H1 (cell line): ENCODE measurements at regions not wholly inside any gene's neighbourhood (a gene's known extent, or its start where the extent isn't known, plus 50 kb on each side); places are given as distances from the start of the nearest gene placed in this dataset.

Experiments used
- CTCF ChIA-PET: fragments of 300-600 bp; sonication (Branson Sonifier 250); formaldehyde crosslinking; loops from one replicate; lab custom pipeline; 2021; ENCODE audit not compliant: partially characterized antibody; lab: Charles Lee
- POLR2A ChIA-PET: fragments of 300-600 bp; sonication (Branson Sonifier 250); formaldehyde crosslinking; loops from one replicate; lab custom pipeline; 2021; ENCODE audit warnings: inconsistent platforms; ENCODE audit not compliant: partially characterized antibody; lab: Charles Lee
- DNase-seq, 2 experiments: peaks; one replicate each; pipeline versions ENCODE4 v3.0.0 to v3.0.0-alpha.2; 2010 to 2022; ENCODE audit warnings: low spot score in 2 of 2, low read depth in 1 of 2, mixed read lengths in 1 of 2
- FAIRE-seq: peaks from 2 replicates; lab custom pipeline; 2011; peaks lifted over from hg19 to GRCh38; lab: Jason Lieb, UNC
- H2AFZ ChIP-seq: 2 replicates; pipeline ENCODE4 v1.8.1; 2012; ENCODE audit warnings: low read length, inconsistent platforms
- H2AK5ac ChIP-seq: 2 replicates; pipeline ENCODE4 v1.6.1; 2013; ENCODE audit warnings: low read depth, low read length
- H2BK120ac ChIP-seq: replicated peaks from 2 replicates; pipeline ENCODE3; 2013; ENCODE audit warnings: low read depth, low read length, inconsistent platforms
- H2BK12ac ChIP-seq: 2 replicates; pipeline ENCODE4 v1.6.1; 2013; ENCODE audit warnings: low read depth, low read length
- H2BK15ac ChIP-seq: 2 replicates; pipeline ENCODE4 v1.6.1; 2013; ENCODE audit warnings: low read length
- H2BK20ac ChIP-seq: 2 replicates; pipeline ENCODE4 v1.6.1; 2013; ENCODE audit warnings: low read length
- H2BK5ac ChIP-seq: 2 replicates; pipeline ENCODE4 v1.6.1; 2013; ENCODE audit warnings: low read depth, low read length
- H3K14ac ChIP-seq: 2 replicates; pipeline ENCODE4 v1.6.1; 2013; ENCODE audit warnings: inconsistent platforms; ENCODE audit not compliant: insufficient read length
- H3K18ac ChIP-seq: 2 replicates; pipeline ENCODE4 v1.6.1; 2013; ENCODE audit warnings: low read length; ENCODE audit errors: extremely low read depth
- H3K23ac ChIP-seq: 2 replicates; pipeline ENCODE4 v1.6.1; 2013; ENCODE audit warnings: inconsistent platforms; ENCODE audit not compliant: insufficient read length
- H3K23me2 ChIP-seq: 2 replicates; pipeline ENCODE4 v1.6.1; 2013; ENCODE audit warnings: low read depth, low read length
- H3K27ac ChIP-seq: 2 replicates; pipeline ENCODE4 v1.6.1; 2011; ENCODE audit warnings: low read depth, low read length, inconsistent platforms
- H3K27me3 ChIP-seq, 4 experiments: replicated peaks in 1 of 4; 1 replicate in 1 of 4; 2 replicates in 3 of 4; pipeline versions ENCODE4 v1.6.1 to v1.8.1; 2011 to 2013; ENCODE audit warnings: low read length in 3 of 4, mild to moderate bottlenecking in 3 of 4, inconsistent platforms in 2 of 4, mixed read lengths in 2 of 4, moderate library complexity in 1 of 4; ENCODE audit not compliant: control insufficient read depth in 3 of 4, insufficient read depth in 3 of 4; ENCODE audit errors: extremely low read depth in 1 of 4
- H3K36me3 ChIP-seq, 4 experiments: 2 replicates each; pipeline versions ENCODE4 v1.6.1 to v1.8.1; 2011 to 2013; ENCODE audit warnings: mild to moderate bottlenecking in 4 of 4, low read length in 3 of 4, moderate library complexity in 2 of 4, control low read depth in 1 of 4, inconsistent platforms in 1 of 4; ENCODE audit not compliant: insufficient read depth in 4 of 4, control insufficient read depth in 2 of 4
- H3K4ac ChIP-seq: replicated peaks from 2 replicates; pipeline ENCODE3; 2013; ENCODE audit warnings: low read length, low read depth, mixed read lengths, inconsistent platforms; ENCODE audit not compliant: insufficient read length
- H3K4me1 ChIP-seq, 4 experiments: replicated peaks in 1 of 4; 1 replicate in 1 of 4; 2 replicates in 3 of 4; pipeline versions ENCODE4 v1.6.1 to v1.8.1; 2011 to 2013; ENCODE audit warnings: low read length in 3 of 4, inconsistent platforms in 2 of 4, mixed read lengths in 1 of 4; ENCODE audit not compliant: insufficient read depth in 4 of 4, control insufficient read depth in 3 of 4
- H3K4me2 ChIP-seq, 2 experiments: 2 replicates each; pipeline versions ENCODE4 v1.6.1 to v1.8.1; 2011 to 2013; ENCODE audit warnings: low read depth in 2 of 2, low read length in 2 of 2, control low read depth in 1 of 2, inconsistent platforms in 1 of 2, mild to moderate bottlenecking in 1 of 2; ENCODE audit not compliant: insufficient read depth in 1 of 2
- H3K4me3 ChIP-seq, 4 experiments: fragments of 200-600, 300-600 bp in 1 of 4; sonication (generic), shearing (Covaris generic), sonication (Bioruptor Twin) in 1 of 4; 2 replicates each; pipeline versions ENCODE4 v1.5.1 to v1.8.1; 2011 to 2016; ENCODE audit warnings: low read length in 4 of 4, low read depth in 3 of 4, control low read depth in 2 of 4, inconsistent platforms in 2 of 4, mild to moderate bottlenecking in 2 of 4, mixed read lengths in 1 of 4, moderate library complexity in 1 of 4; ENCODE audit not compliant: insufficient read depth in 2 of 4; ENCODE audit errors: extremely low read depth in 1 of 4
- H3K56ac ChIP-seq: replicated peaks from 2 replicates; pipeline ENCODE3; 2013; ENCODE audit warnings: low read depth, mild to moderate bottlenecking, mixed read lengths, low read length, inconsistent platforms; ENCODE audit not compliant: insufficient read length
- H3K79me1 ChIP-seq: 2 replicates; pipeline ENCODE4 v1.6.1; 2013; ENCODE audit warnings: low read depth, low read length, control low read depth
- H3K79me2 ChIP-seq, 2 experiments: 2 replicates each; pipeline versions ENCODE4 v1.6.1 to v1.8.1; 2012 to 2013; ENCODE audit warnings: low read length in 2 of 2, mild to moderate bottlenecking in 2 of 2, inconsistent platforms in 1 of 2; ENCODE audit not compliant: insufficient read depth in 2 of 2, control insufficient read depth in 1 of 2
- H3K9ac ChIP-seq, 4 experiments: replicated peaks in 1 of 4; 1 replicate in 1 of 4; 2 replicates in 3 of 4; pipeline versions ENCODE4 v1.6.1 to v1.8.1; 2011 to 2013; ENCODE audit warnings: low read depth in 3 of 4, low read length in 3 of 4, control low read depth in 2 of 4, mild to moderate bottlenecking in 2 of 4, moderate library complexity in 2 of 4, inconsistent platforms in 1 of 4; ENCODE audit errors: extremely low read depth in 1 of 4
- H3K9me3 ChIP-seq, 2 experiments: 2 replicates each; pipeline versions ENCODE4 v1.6.1 to v1.8.1; 2012 to 2013; ENCODE audit warnings: mild to moderate bottlenecking in 2 of 2, moderate library complexity in 2 of 2, control low read depth in 1 of 2, inconsistent platforms in 1 of 2, low read depth in 1 of 2, low read length in 1 of 2, mixed read lengths in 1 of 2; ENCODE audit not compliant: insufficient read depth in 2 of 2
- H4K20me1 ChIP-seq, 2 experiments: replicated peaks in 1 of 2; 2 replicates each; pipeline versions ENCODE3 to v1.8.1; 2011 to 2013; ENCODE audit warnings: inconsistent platforms in 2 of 2, low read length in 2 of 2, mild to moderate bottlenecking in 1 of 2; ENCODE audit not compliant: insufficient read depth in 2 of 2, control insufficient read depth in 1 of 2
- H4K5ac ChIP-seq: 2 replicates; pipeline ENCODE4 v1.6.1; 2013; ENCODE audit warnings: low read length, low read depth, mixed read lengths, inconsistent platforms; ENCODE audit not compliant: insufficient read length
- H4K8ac ChIP-seq: 2 replicates; pipeline ENCODE4 v1.8.0; 2013; ENCODE audit warnings: mild to moderate bottlenecking, moderate library complexity, low read length, inconsistent platforms; ENCODE audit not compliant: insufficient read depth; ENCODE audit errors: extremely low read depth
- H4K91ac ChIP-seq: replicated peaks from 2 replicates; pipeline ENCODE3; 2013; ENCODE audit warnings: low read length, mixed read lengths, inconsistent platforms; ENCODE audit not compliant: insufficient read length
- CBX5 ChIP-seq: fragments of 300-800, 300-1000 bp; sonication (generic); IDR thresholded peaks from 2 replicates; pipeline ENCODE4 v1.7.1; 2016; ENCODE audit warnings: antibody characterized with exemption, low read length, low read depth
- RXRA ChIP-seq: IDR thresholded peaks from 2 replicates; pipeline ENCODE4 v1.6.1; 2011; ENCODE audit warnings: low read depth, mild to moderate bottlenecking, low read length, moderate library complexity; ENCODE audit not compliant: insufficient read depth
- SUZ12 ChIP-seq: fragments of 200-600 bp; sonication (generic); IDR thresholded peaks from 2 replicates; pipeline ENCODE4 v1.6.1; 2012; ENCODE audit warnings: mild to moderate bottlenecking, inconsistent platforms, low read length, moderate library complexity, mixed read lengths
- WGBS, 2 experiments: shearing (Covaris generic) in 1 of 2; methylation state at CpG; one replicate each; pipeline versions ENCODE4 v1.1.6 to v1.1.7; 2013 to 2015; ENCODE audit warnings: low lambda C conversion rate in 2 of 2, mixed read lengths in 2 of 2, inconsistent platforms in 1 of 2, low coverage in 1 of 2, missing lambda C conversion rate in 1 of 2; ENCODE audit not compliant: insufficient replicate concordance in 2 of 2, insufficient coverage in 1 of 2, insufficient read length in 1 of 2; ENCODE audit errors: extremely low coverage in 1 of 2, missing lambda C conversion rate in 1 of 2; 5-methylcytosine and 5-hydroxymethylcytosine counted together
- TF ChIP-seq, protein P1 (sequence below): IDR thresholded peaks from 2 replicates; pipeline ENCODE4 v1.6.1; 2012; ENCODE audit warnings: inconsistent platforms

DNA sequence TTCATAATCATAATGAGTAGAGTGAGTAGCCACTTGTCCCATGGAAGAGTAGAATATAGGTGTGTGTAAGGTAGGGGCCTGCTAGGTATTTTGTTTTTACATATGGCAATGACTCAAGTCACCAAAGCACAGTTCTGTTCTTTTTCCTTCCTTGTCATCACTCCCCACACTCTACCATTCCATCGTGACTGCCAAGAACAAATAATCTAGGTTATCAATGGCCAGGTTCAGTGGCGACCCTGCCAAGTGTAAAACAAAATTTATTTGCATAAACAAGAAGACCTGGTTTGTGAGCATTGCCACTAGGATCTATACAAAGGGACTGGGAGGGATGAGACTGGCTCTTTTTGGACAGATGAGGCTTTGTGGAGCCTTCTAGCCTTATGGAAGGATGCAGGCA, 55.2 kb upstream of the RANBP3L start:
- Histone ChIP-seq H2BK120ac (no peak overlapping the region), H3K14ac (no peak overlapping the region), H3K27me3 (no peaks in the 10 kb centered on the region), H3K27ac (no peak overlapping the region), H3K36me3 (no peaks in the 10 kb centered on the region), H3K9me3 (no peaks in the 10 kb centered on the region), H3K4me1 (no peaks in the 10 kb centered on the region), H2BK5ac (no peak overlapping the region), H4K91ac (no peak overlapping the region), H2BK12ac (no peak overlapping the region), H2BK20ac (no peak overlapping the region), H3K79me1 (no peaks in the 10 kb centered on the region), H4K8ac (no peak overlapping the region), H4K20me1 (peaks cover 0 to 2% of the 10 kb centered on the region in 2 experiments), H3K23me2 (no peaks in the 10 kb centered on the region; the same call in 1 of the 2 replicates), H3K79me2 (no peaks in the 10 kb centered on the region), H2AFZ (no peak overlapping the region), H3K9ac (no peak overlapping the region), H3K4ac (no peak overlapping the region), H2AK5ac (no peak overlapping the region), H2BK15ac (no peak overlapping the region), H3K56ac (no peak overlapping the region), H4K5ac (no peak overlapping the region), H3K23ac (no peak overlapping the region), H3K18ac (no peak overlapping the region), H3K4me3 (no peak overlapping the region), H3K4me2 (no peak overlapping the region)
- CTCF ChIA-PET, result interaction anchor here (0.9 to 1.3 kb wide), 4 partner anchors 10 to 68 kb away, joined by 3 to 5 read pairs (median 3); no protein-coding TSS in a partner anchor
- DNase-seq (no peak), FAIRE-seq (no peak)
- no peak for TF ChIP-seq CBX5
- TF ChIP-seq RXRA, result no peak
- TF ChIP-seq, protein P1, sequence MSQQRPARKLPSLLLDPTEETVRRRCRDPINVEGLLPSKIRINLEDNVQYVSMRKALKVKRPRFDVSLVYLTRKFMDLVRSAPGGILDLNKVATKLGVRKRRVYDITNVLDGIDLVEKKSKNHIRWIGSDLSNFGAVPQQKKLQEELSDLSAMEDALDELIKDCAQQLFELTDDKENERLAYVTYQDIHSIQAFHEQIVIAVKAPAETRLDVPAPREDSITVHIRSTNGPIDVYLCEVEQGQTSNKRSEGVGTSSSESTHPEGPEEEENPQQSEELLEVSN, result no peak
- TF ChIP-seq SUZ12, result no peak
- POLR2A ChIA-PET, result no interaction called here
- WGBS, 2 experiments, result 88% methylated on average over 2 of the region's 2 CpGs; no CpG with 5 or more reads in 1 of the 2 experiments
